K562 (cell line): ENCODE measurements at regions not wholly inside any gene's neighbourhood (a gene's known extent, or its start where the extent isn't known, plus 50 kb on each side); places are given as distances from the start of the nearest gene placed in this dataset.

ENCODE experiments used
- ATAC-seq: fragments of 200-7000 bp; cut with Tn5 transposase; 3 replicates; pipeline ENCODE4 v1.9.1; 2020; ENCODE audit warnings: moderate library complexity
- BruUV-seq: library from RNA; stranded (reverse); fragments of 400-500 nt; replicated peaks from 2 replicates; lab custom pipeline; 2021; lab: Mats Ljungman, UMichigan
- CTCF ChIA-PET: fragments of 300-600 bp; formaldehyde crosslinking; extraction: SDS; loops from one replicate; lab custom pipeline; 2021; ENCODE audit warnings: low intra/inter-chr PET ratio; lab: Yijun Ruan, JAX
- POLR2A ChIA-PET: fragments of 300-600, 350-650 bp; sonication (Branson Sonifier 250); formaldehyde crosslinking; extraction: SDS; loops from one replicate; lab custom pipeline; 2021; ENCODE audit warnings: antibody characterized with exemption, inconsistent platforms; lab: Yijun Ruan, JAX
- DNase-seq, 4 experiments: peaks; one replicate each; pipeline versions ENCODE4 v3.0.0 to v3.0.0-alpha.2; 2011 to 2018; ENCODE audit warnings: low spot score in 3 of 4, mixed read lengths in 3 of 4; ENCODE audit errors: extremely low read depth in 1 of 4
- FAIRE-seq: peaks from 2 replicates; lab custom pipeline; 2011; peaks lifted over from hg19 to GRCh38; lab: Jason Lieb, UNC
- H2AFZ ChIP-seq: 2 replicates; pipeline ENCODE4 v1.6.0; 2011; ENCODE audit warnings: low read depth, low read length, control low read depth, inconsistent platforms
- H3K27ac ChIP-seq: fragments of 200-600 bp; 3 replicates; pipeline ENCODE4 v1.8.0; 2011; ENCODE audit warnings: low read depth, mild to moderate bottlenecking, control low read depth, inconsistent platforms, low read length, moderate library complexity, mixed read lengths; ENCODE audit errors: extremely low read depth
- H3K27me3 ChIP-seq, 2 experiments: fragments of 300-600 bp in 1 of 2; 2 replicates in 1 of 2; 3 replicates in 1 of 2; pipeline versions ENCODE4 v1.6.0 to v1.8.0; 2011; ENCODE audit warnings: inconsistent platforms in 2 of 2, low read length in 2 of 2, mild to moderate bottlenecking in 1 of 2, mixed read lengths in 1 of 2, moderate library complexity in 1 of 2; ENCODE audit not compliant: control insufficient read depth in 2 of 2, insufficient read depth in 2 of 2
- H3K36me3 ChIP-seq: fragments of 300-600 bp; 3 replicates; pipeline ENCODE4 v1.8.0; 2011; ENCODE audit warnings: mild to moderate bottlenecking, low read length, inconsistent platforms; ENCODE audit not compliant: control insufficient read depth, insufficient read depth
- H3K4me1 ChIP-seq, 2 experiments: fragments of 200-600 bp in 1 of 2; replicated peaks in 1 of 2; 2 replicates in 1 of 2; 3 replicates in 1 of 2; pipeline versions ENCODE4 v1.5.1 to v1.8.0; 2011; ENCODE audit warnings: inconsistent platforms in 2 of 2, low read length in 2 of 2, mild to moderate bottlenecking in 1 of 2, mixed read lengths in 1 of 2, moderate library complexity in 1 of 2; ENCODE audit not compliant: control insufficient read depth in 2 of 2, insufficient read depth in 2 of 2
- H3K4me2 ChIP-seq: 2 replicates; pipeline ENCODE4 v1.6.1; 2011; ENCODE audit warnings: low read length, control low read depth, inconsistent platforms, mixed read lengths; ENCODE audit not compliant: insufficient read depth
- H3K4me3 ChIP-seq: fragments of 200-600 bp; sonication (generic), shearing (Covaris generic); 2 replicates; pipeline ENCODE4 v1.5.1; 2016; ENCODE audit warnings: control low read depth, inconsistent platforms
- H3K79me2 ChIP-seq: fragments of 200-600 bp; 3 replicates; pipeline ENCODE4 v1.8.0; 2011; ENCODE audit warnings: low read length, inconsistent platforms; ENCODE audit not compliant: control insufficient read depth, insufficient read depth
- H3K9ac ChIP-seq, 2 experiments: 2 replicates each; pipeline versions ENCODE4 v1.6.0 to v1.6.1; 2011; ENCODE audit warnings: low read depth in 2 of 2, low read length in 2 of 2, control low read depth in 1 of 2, inconsistent platforms in 1 of 2, mild to moderate bottlenecking in 1 of 2, mixed read lengths in 1 of 2; ENCODE audit not compliant: insufficient read depth in 1 of 2
- H3K9me1 ChIP-seq: one replicate; pipeline ENCODE4 v1.6.0; 2011; ENCODE audit warnings: inconsistent platforms, mild to moderate bottlenecking, low read length, moderate library complexity; ENCODE audit not compliant: control insufficient read depth, insufficient read depth
- H3K9me3 ChIP-seq: replicated peaks from 2 replicates; pipeline ENCODE4 v1.5.1; 2011; ENCODE audit warnings: low read depth, low read length, inconsistent platforms; ENCODE audit not compliant: control insufficient read depth, insufficient read depth
- H4K20me1 ChIP-seq: replicated peaks from 2 replicates; pipeline ENCODE4 v1.6.1; 2011; ENCODE audit warnings: low read length, inconsistent platforms, mixed read lengths; ENCODE audit not compliant: control insufficient read depth, insufficient read depth
- ARID3B ChIP-seq: fragments of 250-450 bp; sonication (Bioruptor Pico); IDR thresholded peaks from 2 replicates; pipeline ENCODE4 v1.4.0; 2020; ENCODE audit warnings: borderline replicate concordance
- CBFB ChIP-seq: sonication (generic); formaldehyde crosslinking; IDR thresholded peaks from 2 replicates; pipeline ENCODE4 v1.4.0; 2020; ENCODE audit warnings: mild to moderate bottlenecking, missing genetic modification reagents
- CHD1 ChIP-seq: fragments of 200-600 bp; sonication (generic); IDR thresholded peaks from one replicate; pipeline ENCODE4 v1.6.1; 2012; ENCODE audit warnings: mild to moderate bottlenecking, moderate library complexity, low read length, inconsistent platforms
- CHD2 ChIP-seq: IDR thresholded peaks from 2 replicates; pipeline ENCODE4 v1.6.1; 2011; ENCODE audit warnings: low read depth, low read length
- CSDE1 ChIP-seq, 2 experiments: fragments of 450-650 bp; IDR thresholded peaks; 2 replicates each; pipeline ENCODE4 v1.6.1; 2016; ENCODE audit warnings: mild to moderate bottlenecking in 1 of 2
- ELF2 ChIP-seq: fragments of 250-450 bp; sonication (Bioruptor Pico); IDR thresholded peaks from 2 replicates; pipeline ENCODE4 v1.5.0; 2021; ENCODE audit warnings: mild to moderate bottlenecking
- ESRRA ChIP-seq: fragments of 450-650 bp; IDR thresholded peaks from 2 replicates; pipeline ENCODE4 v1.6.1; 2014; ENCODE audit warnings: low read depth, mild to moderate bottlenecking, moderate library complexity, borderline replicate concordance
- ETS2 ChIP-seq: IDR thresholded peaks from 2 replicates; pipeline ENCODE4 v1.6.1; 2016; ENCODE audit warnings: borderline replicate concordance, missing genetic modification characterization, mild to moderate bottlenecking, moderate library complexity, missing compliant biosample characterization; ENCODE audit not compliant: poor library complexity, severe bottlenecking
- KAT2B ChIP-seq: IDR thresholded peaks from one replicate; pipeline ENCODE4 v1.6.1; 2012; ENCODE audit warnings: low read depth, mild to moderate bottlenecking, control low read depth, inconsistent platforms, low read length, moderate library complexity
- LEF1 ChIP-seq: fragments of 450-650 bp; IDR thresholded peaks from 2 replicates; pipeline ENCODE4 v1.6.1; 2016; ENCODE audit warnings: mild to moderate bottlenecking
- MBD2 ChIP-seq: sonication (generic); IDR thresholded peaks from 2 replicates; pipeline ENCODE4 v1.6.1; 2016; ENCODE audit warnings: low read depth, borderline replicate concordance
- MCM5 ChIP-seq: fragments of 450-650 bp; IDR thresholded peaks from 2 replicates; pipeline ENCODE4 v1.6.1; 2016; ENCODE audit warnings: low read depth
- PHF21A ChIP-seq: fragments of 450-650 bp; IDR thresholded peaks from 2 replicates; pipeline ENCODE4 v1.6.1; 2017; ENCODE audit warnings: low read depth, borderline replicate concordance
- RAD51 ChIP-seq: fragments of 450-650 bp; IDR thresholded peaks from 2 replicates; pipeline ENCODE4 v1.7.1; 2016; ENCODE audit warnings: low read depth, mild to moderate bottlenecking, borderline replicate concordance
- SMAD1 ChIP-seq: fragments of 150-350 bp; IDR thresholded peaks from 2 replicates; pipeline ENCODE4 v1.6.1; 2014; ENCODE audit warnings: low read length, low read depth; ENCODE audit not compliant: partially characterized antibody
- ZNF140 ChIP-seq: fragments of 250-450 bp; sonication (Bioruptor Pico); IDR thresholded peaks from 2 replicates; pipeline ENCODE4 v1.8.0; 2021; ENCODE audit warnings: moderate library complexity, mild to moderate bottlenecking, inconsistent platforms
- ZNF197 ChIP-seq: fragments of 200-800 bp; sonication (Bioruptor generic); IDR thresholded peaks from 2 replicates; pipeline ENCODE4 v1.6.1; 2016; ENCODE audit warnings: low read depth, missing genetic modification characterization, missing compliant biosample characterization
- ZNF282 ChIP-seq: sonication (generic); formaldehyde crosslinking; IDR thresholded peaks from 2 replicates; pipeline ENCODE4 v1.8.1; 2023; ENCODE audit warnings: missing genetic modification reagents
- WGBS: fragments of 100-300 bp; shearing (Covaris generic); methylation state at CpG from one replicate; pipeline ENCODE4 v1.1.6; 2016; ENCODE audit warnings: low coverage, mixed read lengths; ENCODE audit not compliant: insufficient coverage; ENCODE audit errors: missing lambda C conversion rate; 5-methylcytosine and 5-hydroxymethylcytosine counted together
- in situ Hi-C: fragments of 300-500 bp; cut with MboI; formaldehyde crosslinking; loops from 4 replicates; pipeline ENCODE4 v1.15.0; 2018; ENCODE audit warnings: inconsistent platforms, mixed read lengths
- intact Hi-C: fragments of 100-400 bp; cut with micrococcal nuclease; formaldehyde crosslinking; loops from 2 replicates; pipeline ENCODE4 v1.14.2; 2022

GRCh38 chr14:85236296-85236695, 293.6 kb upstream of the FLRT2 start:
- no peak for DNase-seq
- no peak overlapping the region for H3K9ac ChIP-seq
- H3K27me3 ChIP-seq, result no peaks in the 10 kb centered on the region
- no peaks in the 10 kb centered on the region for H3K9me3 ChIP-seq
- no peak overlapping the region for H3K4me3 ChIP-seq
- H2AFZ ChIP-seq, result no peak overlapping the region
- no peaks in the 10 kb centered on the region for H3K4me1 ChIP-seq
- H3K9me1 ChIP-seq, result no peaks in the 10 kb centered on the region
- no peak overlapping the region for H3K27ac ChIP-seq
- no peak for FAIRE-seq
- no peak for TF ChIP-seq SMAD1
- no peak for TF ChIP-seq ELF2 (CRISPR knock-in tag)
- no peak for TF ChIP-seq ZNF282
- TF ChIP-seq ZNF197, result no peak
- no peak for TF ChIP-seq MCM5
- no peak for TF ChIP-seq KAT2B
- no peak for TF ChIP-seq LEF1
- no peak for TF ChIP-seq ZNF140 (CRISPR knock-in tag)
- TF ChIP-seq RAD51, result no peak
- TF ChIP-seq ESRRA, result no peak
- no peak for TF ChIP-seq CHD2
- TF ChIP-seq ETS2 (tag), result no peak
- TF ChIP-seq CHD1, result no peak
- no peak for TF ChIP-seq CSDE1 (IDR thresholded peaks at IDR 0.05)
- TF ChIP-seq ARID3B (CRISPR knock-in tag), result no peak
- no peak for TF ChIP-seq MBD2
- no peak for TF ChIP-seq PHF21A
- TF ChIP-seq CBFB (CRISPR knock-in tag), result no peak
- TF ChIP-seq, all 486 proteins: peak for 0
- in situ Hi-C loops, result no loop called here
- Histone ChIP-seq H4K20me1 (no peaks in the 10 kb centered on the region), H3K36me3 (no peaks in the 10 kb centered on the region), H3K4me2 (no peak overlapping the region), H3K79me2 (no peaks in the 10 kb centered on the region)
- intact Hi-C loops, result no loop called here
- no TSS peak for BruUV-seq
- POLR2A ChIA-PET, result no interaction called here
- CTCF ChIA-PET, result no interaction called here
- no peak for ATAC-seq
- WGBS, result 0% methylated on average over 1 of the region's 1 CpG
